CD4-positive, alpha-beta T cell treated with Interleukin-17A for 4 hours (primary cell): ENCODE measurements at regions not wholly inside any gene's neighbourhood (a gene's known extent, or its start where the extent isn't known, plus 50 kb on each side); places are given as distances from the start of the nearest gene placed in this dataset.
"Not testable (repeated sequence)": the region's sequence is repeated elsewhere in the genome, so short reads cannot be mapped to it uniquely, and the experiment has no call there.

Source experiments
- DNase-seq: peaks from one replicate; pipeline ENCODE4 v3.0.0-alpha.2; 2020; ENCODE audit warnings: mixed read lengths

DNA sequence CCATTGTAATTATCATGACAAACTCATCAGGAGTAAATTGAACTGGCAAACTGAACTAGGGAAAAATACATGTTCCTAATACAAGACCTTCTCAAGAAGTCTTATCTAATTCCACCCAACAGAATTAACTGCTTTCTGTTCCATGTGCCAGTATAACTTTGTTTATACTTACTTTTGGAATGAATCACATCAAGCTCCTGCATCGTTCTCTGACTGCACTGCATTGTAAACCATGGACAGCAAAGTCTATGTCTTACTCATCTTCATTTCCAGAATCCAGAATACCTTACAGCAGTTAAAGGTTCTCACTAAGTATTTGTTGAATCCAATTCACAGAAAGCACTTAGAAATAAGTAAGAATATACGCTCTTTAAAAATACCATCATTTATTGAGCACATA lies 102.8 kb downstream of the PLK2 start:
- no peak for DNase-seq

- no peak for DNase-seq
Observed at GRCh38 chr5:58356662-58357061, 103.2 kb downstream of the PLK2 start.

DNA sequence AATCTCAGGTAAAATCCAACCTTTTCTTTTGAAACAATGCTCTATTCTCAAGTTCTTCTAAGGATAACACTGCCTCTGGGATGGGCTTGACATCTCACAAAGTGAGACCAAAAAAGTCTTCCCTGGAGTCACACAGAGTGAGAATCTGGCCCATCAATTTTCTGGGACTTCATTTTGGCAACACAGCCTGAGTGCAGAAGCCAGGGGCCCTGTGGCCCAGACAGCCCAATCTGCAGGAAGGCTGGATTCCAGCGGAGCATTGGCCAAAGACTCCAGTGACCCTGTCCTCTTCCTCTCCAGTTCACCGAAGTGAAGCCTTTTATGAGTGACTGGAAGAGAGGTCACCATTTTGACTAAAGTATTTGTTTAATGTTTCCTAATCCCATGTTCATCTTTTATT lies 105.1 kb downstream of the PLK2 start:
- no peak for DNase-seq

- DNase-seq: no peak
Observed at GRCh38 chr5:58353992-58354391, 105.9 kb downstream of the PLK2 start.

DNA sequence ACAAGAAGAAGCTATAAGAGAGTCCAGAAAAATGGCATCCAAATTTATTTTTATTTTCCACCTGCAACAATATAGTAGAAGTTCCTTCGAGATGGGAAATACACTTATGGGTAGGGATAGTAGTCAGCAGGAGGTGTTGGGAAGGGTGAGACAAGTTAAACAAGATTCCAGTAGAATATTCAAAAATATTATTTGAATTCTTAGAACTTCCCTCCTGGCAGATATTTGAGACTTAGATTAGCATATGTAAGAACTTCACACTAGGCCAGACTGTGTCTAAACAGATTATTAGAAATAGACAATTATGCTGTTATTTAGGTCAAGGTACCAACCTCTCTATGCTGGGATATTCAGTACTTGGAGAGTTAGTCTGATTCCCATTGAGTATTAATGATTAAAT lies 108.7 kb downstream of the PLK2 start:
- DNase-seq: no peak

DNA sequence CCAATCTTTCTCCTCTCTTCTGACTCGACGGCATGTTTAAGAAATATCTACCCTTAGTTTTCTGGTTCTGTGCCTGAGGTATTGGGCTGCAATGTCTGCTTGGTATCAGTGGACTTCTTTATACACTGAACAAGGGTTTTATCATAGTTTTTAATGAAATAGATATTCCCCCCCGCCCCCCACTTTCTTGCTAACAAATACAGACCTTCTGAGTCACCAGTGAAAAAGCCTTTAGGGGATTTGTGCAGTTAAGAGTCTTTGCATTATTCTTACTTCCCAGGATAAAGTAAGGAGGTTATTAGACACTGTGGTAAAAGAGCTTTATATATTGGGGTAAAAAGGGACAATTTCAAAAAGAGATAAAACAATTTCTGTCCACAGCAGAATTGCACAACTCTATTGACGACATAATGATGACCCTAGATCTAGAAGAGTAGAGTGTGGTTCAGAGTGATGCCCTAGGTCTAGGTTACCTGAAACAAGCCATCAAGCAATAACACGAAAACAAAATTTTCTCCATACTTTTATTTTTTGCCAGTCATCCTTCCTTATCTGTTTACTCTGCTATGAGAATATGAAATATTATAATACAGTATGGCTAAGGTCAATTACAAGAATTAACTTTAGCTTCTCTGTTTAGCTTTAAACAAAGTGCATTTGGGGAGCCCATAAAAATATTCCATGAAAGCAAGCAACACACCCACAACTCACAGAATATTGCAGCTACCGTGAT lies 110.7 kb downstream of the PLK2 start:
- no peak for DNase-seq

GRCh38 chr5:58346041-58346440 lies 113.8 kb downstream of the PLK2 start:
- DNase-seq: no peak

DNA sequence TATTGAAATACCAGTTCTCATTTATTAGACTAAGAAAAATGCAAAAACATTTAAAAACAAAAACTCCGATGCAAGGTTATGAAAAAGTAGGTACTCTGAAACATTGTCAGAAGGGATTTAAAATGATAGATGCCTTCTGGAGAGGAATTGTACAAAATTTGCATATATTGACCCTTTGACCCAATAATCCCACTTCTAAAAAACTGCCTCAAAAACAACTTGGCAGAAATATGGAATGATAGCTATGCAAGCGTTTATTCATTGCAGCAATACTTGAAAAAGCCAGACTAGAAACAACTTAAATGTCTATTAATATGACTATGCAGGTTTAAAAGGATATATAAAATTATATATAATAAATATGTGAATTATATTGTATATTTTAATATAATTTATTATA lies 118.4 kb downstream of the PLK2 start:
- no peak for DNase-seq

- no peak for DNase-seq
Observed at GRCh38 chr5:58335518-58335917, 124.4 kb downstream of the PLK2 start.

DNA sequence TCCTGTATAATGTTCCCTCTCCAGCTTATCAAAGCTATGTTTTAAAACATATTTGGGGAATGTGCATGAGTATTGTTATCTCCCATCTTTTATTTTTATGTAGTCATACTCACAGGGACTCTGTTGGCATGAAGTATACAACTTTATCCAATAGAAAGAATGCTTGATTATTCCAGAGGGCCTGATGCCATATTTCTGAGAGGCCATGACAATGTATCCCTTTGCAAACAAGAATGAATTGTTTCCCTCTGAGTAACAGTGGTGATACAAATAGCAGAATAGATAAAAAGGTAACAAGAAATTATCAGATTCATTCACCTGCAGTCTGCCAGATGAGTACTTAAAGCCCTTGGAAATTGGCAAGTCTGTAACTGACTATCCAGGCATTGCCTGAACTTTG lies 125.9 kb downstream of the PLK2 start:
- no peak for DNase-seq

DNA sequence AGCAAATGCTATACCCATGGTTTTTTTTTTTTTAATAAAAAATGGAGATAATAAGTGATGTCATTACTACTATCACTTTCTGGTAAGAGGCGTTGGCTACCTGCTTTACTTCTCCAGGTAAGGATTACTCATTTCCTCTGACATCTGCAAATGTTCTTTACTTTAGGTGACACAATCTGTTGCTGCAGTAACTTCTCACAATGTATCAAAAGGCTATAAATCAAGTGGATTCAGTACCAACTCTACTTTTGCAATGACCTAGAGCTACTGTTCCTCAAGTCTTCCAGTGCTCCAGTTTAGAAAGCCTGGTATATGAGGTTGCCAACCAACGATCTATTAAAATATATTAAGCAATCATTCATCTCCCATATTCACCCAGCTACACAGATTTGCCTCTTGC lies 129.1 kb downstream of the PLK2 start:
- DNase-seq: no peak

- no peak for DNase-seq
Observed at GRCh38 chr5:58327289-58327688, 132.6 kb downstream of the PLK2 start.

- DNase-seq: no peak
Observed at GRCh38 chr5:58326022-58326421, 133.9 kb downstream of the PLK2 start.

GRCh38 chr5:58322453-58322852 lies 137.4 kb downstream of the PLK2 start:
- DNase-seq: no peak

GRCh38 chr5:58318468-58318867 lies 141.4 kb downstream of the PLK2 start:
- no peak for DNase-seq

DNA sequence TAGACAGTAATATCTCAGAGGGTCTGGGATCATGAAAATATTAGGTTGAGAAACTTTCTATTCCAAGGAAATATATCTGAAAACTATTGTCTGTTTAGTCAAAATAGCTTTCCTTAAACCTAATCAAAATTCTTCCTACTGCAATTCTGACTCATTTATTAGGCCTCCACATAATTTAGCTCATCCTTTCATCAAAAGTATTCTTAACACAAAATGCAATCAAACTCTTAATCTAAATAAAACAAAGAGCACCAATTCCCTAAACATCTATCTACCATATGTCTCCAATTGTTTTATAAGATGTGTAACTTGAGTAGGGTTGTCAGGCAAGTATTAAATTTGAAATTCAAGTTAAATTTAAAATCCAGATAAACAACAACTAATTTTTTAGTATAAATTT lies 142.1 kb downstream of the PLK2 start:
- DNase-seq: no peak

DNA sequence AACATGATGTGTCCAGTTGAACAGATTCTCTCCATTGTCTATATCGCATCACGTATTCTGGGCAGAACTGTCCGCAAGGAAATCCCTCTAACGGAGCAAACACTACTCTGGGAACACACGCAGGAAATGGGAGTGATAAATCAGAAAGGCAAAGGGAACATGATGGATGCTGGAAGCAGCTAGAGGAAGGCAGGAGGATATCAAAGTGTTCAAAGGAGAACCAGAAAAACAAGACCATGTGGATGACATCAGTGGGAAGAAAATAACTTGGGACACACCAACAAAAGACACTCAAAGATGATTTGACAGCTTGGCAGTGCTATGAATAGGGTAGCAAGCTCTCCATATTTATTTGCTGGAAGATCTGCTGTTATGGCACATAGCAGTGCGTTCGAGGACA lies 142.9 kb downstream of the PLK2 start:
- DNase-seq: no peak

DNA sequence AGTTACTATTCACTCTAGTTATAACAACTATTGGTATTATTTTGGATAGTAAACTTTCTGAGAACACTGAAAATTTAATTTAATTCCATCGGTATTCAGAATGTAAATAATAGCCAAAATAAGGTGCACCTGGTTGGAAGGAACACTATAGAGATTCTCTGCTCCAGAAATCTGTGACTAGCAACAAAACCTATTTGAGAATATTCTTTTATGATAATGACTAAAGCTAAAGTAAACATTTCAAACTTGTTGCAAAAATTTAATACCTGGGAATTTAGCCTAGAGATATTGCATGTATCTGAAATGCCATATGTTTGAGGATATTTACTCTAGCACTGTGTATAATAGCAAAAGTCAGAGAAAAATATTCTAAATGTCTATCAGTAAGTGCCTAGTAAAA lies 144.1 kb downstream of the PLK2 start:
- DNase-seq: no peak

- DNase-seq: no peak
Observed at GRCh38 chr5:58314356-58315210, 145.3 kb downstream of the PLK2 start.

- no peak for DNase-seq
Observed at GRCh38 chr5:58312299-58312698, 147.6 kb downstream of the PLK2 start.

- DNase-seq: no peak
Observed at GRCh38 chr5:58311526-58311925, 148.4 kb downstream of the PLK2 start.

- not testable (repeated sequence) for DNase-seq
Observed at GRCh38 chr5:58308384-58308783, 151.5 kb downstream of the PLK2 start.

DNA sequence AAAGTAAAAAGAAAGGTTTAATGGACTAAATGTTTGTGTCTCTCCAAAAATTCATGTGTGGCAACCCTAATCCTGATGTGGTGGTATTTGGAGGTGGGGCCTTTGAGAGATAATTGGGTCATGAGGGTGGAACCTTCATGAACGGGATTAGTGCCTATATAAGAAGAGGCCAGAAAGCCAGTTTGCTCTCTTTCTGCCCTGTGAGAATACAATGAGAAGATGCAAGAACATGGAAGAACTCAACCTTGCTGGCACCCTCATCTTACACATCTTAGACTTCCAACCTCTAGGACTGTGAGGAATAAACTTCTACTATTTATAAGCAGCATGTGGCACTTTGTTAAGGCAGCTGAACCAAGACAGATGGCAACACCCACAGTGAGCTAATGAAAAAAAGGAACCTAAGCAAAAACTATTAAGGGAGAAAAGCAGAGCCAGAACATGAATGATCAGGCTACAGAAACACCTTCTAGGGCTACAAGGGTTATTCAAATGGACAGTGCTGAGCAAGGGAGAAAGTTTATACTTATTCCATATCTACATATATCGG lies 159.5 kb downstream of the PLK2 start:
- DNase-seq: no peak

DNA sequence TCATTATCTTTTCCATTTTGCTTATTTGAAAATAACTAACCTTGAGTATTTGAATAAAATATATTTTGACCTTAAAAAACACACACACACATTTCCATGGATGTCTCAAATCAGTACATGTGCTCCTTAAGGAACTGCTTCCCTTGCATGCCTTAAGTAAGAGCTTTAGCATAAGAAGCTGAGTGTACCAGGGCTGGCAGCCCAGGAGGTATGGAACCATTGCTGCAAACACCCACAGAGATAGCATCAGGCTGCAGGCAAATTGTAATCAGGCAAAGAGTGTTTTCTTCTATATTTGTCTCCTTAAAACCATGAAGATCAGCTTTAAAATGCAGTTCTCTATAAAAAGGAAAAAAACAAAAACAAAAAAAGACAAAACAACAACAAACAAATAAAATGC lies 160.6 kb downstream of the PLK2 start:
- DNase-seq: no peak
